SK-N-MC (cell line): ENCODE measurements at regions not wholly inside any gene's neighbourhood (a gene's known extent, or its start where the extent isn't known, plus 50 kb on each side); places are given as distances from the start of the nearest gene placed in this dataset.

Source experiments
- DNase-seq: peaks from one replicate; pipeline ENCODE4 v3.0.0-alpha.2; 2011; ENCODE audit warnings: low read depth, low spot score
- H3K27ac ChIP-seq: fragments of 200-600 bp; sonication (generic); 2 replicates; pipeline ENCODE4 v1.5.1; 2016; ENCODE audit warnings: mixed run types
- H3K36me3 ChIP-seq: fragments of 200-600 bp; sonication (generic); 2 replicates; pipeline ENCODE4 v1.6.1; 2017; ENCODE audit warnings: antibody characterized with exemption, low read length, mixed read lengths; ENCODE audit not compliant: insufficient read depth
- H3K4me3 ChIP-seq: fragments of 200-600 bp; sonication (generic); 2 replicates; pipeline ENCODE4 v1.5.1; 2016
- H3K9ac ChIP-seq: fragments of 200-600 bp; sonication (generic); 2 replicates; pipeline ENCODE4 v1.8.0; 2017; ENCODE audit warnings: mixed run types, mixed read lengths; ENCODE audit not compliant: insufficient read length
- H3K9me3 ChIP-seq: fragments of 200-600 bp; sonication (generic); 2 replicates; pipeline ENCODE4 v1.6.1; 2017; ENCODE audit warnings: low read depth, mild to moderate bottlenecking, antibody characterized with exemption, low read length, moderate library complexity, mixed read lengths
- EZH2 ChIP-seq: fragments of 200-600 bp; sonication (generic); IDR thresholded peaks from one replicate; pipeline ENCODE4 v1.6.1; 2017; ENCODE audit warnings: antibody characterized with exemption
- FOXP2 ChIP-seq: optimal IDR thresholded peaks from 2 replicates; pipeline ENCODE3; 2011; ENCODE audit warnings: mild to moderate bottlenecking, moderate library complexity; ENCODE audit not compliant: insufficient read depth; ENCODE audit errors: extremely low read length, control extremely low read depth
- POLR2AphosphoS5 ChIP-seq: IDR thresholded peaks from 2 replicates; pipeline ENCODE4 v1.6.1; 2012; ENCODE audit warnings: mild to moderate bottlenecking, low read depth, low read length, borderline replicate concordance

DNA sequence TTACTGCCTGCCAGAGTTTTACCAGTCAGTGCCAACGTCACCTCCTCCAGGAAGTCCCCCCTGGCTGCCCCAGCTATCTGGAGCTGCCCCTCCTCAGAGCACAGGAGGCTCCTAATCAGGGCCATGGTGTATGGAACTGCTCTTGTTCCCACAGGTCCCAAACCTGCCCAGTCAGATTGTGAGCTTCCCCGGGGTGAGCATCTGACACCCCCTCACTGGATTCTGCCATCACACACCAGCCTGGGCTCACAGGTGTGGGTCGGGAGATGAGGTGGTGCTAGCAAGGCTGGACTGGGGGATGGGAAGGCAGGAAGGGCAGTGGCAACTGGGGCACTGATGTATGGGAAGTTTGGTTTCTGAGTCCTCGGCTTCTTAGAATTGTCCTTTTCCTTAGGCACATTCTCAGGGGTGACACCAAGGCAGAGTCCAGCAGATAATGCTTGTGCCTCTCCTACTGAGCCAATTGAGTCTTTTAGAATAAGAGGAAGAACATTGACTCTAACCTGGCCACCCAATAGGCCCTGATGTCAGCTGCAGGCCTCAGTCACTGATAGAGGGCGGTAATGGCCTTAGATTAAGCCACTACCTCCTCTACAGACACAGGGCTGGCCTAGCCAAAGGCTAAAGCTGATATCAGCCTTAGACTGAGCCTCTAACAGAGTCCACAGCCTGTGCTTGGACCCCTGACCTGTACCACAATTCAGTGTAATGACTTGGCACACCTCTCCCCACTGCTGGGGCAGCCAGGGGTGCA, 107.9 kb downstream of the WSCD1 start:
- H3K27ac ChIP-seq: no peak overlapping the region
- H3K9ac ChIP-seq: no peak overlapping the region
- no peaks in the 10 kb centered on the region for H3K36me3 ChIP-seq
- TF ChIP-seq POLR2AphosphoS5: no peak
- TF ChIP-seq EZH2: no peak
- TF ChIP-seq FOXP2: no peak
- H3K9me3 ChIP-seq: no peaks in the 10 kb centered on the region
- no peak overlapping the region for H3K4me3 ChIP-seq
- no peak for DNase-seq
